PC-3 (cell line): ENCODE measurements at regions not wholly inside any gene's neighbourhood (a gene's known extent, or its start where the extent isn't known, plus 50 kb on each side); places are given as distances from the start of the nearest gene placed in this dataset.
A peak's percentile ranks its signal among the peaks of the same experiment; 100 is the strongest.

Source experiments
- ATAC-seq: fragments of 200-7000 bp; cut with Tn5 transposase; 2 replicates; pipeline ENCODE4 v1.9.1; 2020; ENCODE audit warnings: mild to moderate bottlenecking, moderate library complexity
- BruUV-seq: library from RNA; stranded (reverse); fragments of 400-500 nt; replicated peaks from 2 replicates; lab custom pipeline; 2021; lab: Mats Ljungman, UMichigan
- CTCF ChIA-PET: fragments of 300-600 bp; sonication (Branson Sonifier 250); formaldehyde crosslinking; loops from one replicate; lab custom pipeline; 2022; ENCODE audit warnings: antibody characterized with exemption; lab: Charles Lee
- POLR2A ChIA-PET: fragments of 300-600 bp; sonication (Branson Sonifier 250); formaldehyde crosslinking; loops from one replicate; lab custom pipeline; 2022; ENCODE audit warnings: antibody characterized with exemption; ENCODE audit not compliant: unreplicated experiment; lab: Charles Lee
- DNase-seq: peaks from one replicate; pipeline ENCODE4 v3.0.0-alpha.2; 2015
- H2AFZ ChIP-seq: fragments of 300-600 bp; sonication (generic); 2 replicates; pipeline ENCODE4 v1.6.0; 2016; ENCODE audit warnings: antibody characterized with exemption, low read length
- H3F3A ChIP-seq: fragments of 300-600 bp; sonication (generic); one replicate; pipeline ENCODE4 v1.6.0; 2017; ENCODE audit warnings: antibody characterized with exemption, low read length, control low read depth, mild to moderate bottlenecking; ENCODE audit not compliant: unreplicated experiment
- H3K27ac ChIP-seq: fragments of 300-600 bp; sonication (generic); 2 replicates; pipeline ENCODE4 v1.5.1; 2016; ENCODE audit warnings: mild to moderate bottlenecking, low read length
- H3K27me3 ChIP-seq: fragments of 300-600 bp; sonication (generic); 2 replicates; pipeline ENCODE4 v1.6.1; 2016; ENCODE audit warnings: low read length, mixed read lengths
- H3K36me3 ChIP-seq: fragments of 300-600 bp; sonication (generic); 2 replicates; pipeline ENCODE4 v1.6.1; 2016; ENCODE audit warnings: low read depth, mixed run types, low read length, mixed read lengths
- H3K4me1 ChIP-seq: fragments of 300-600 bp; sonication (generic); 2 replicates; pipeline ENCODE4 v1.5.1; 2016; ENCODE audit warnings: low read length; ENCODE audit not compliant: insufficient read depth
- H3K4me2 ChIP-seq: fragments of 300-600 bp; sonication (generic); 2 replicates; pipeline ENCODE4 v1.6.0; 2016; ENCODE audit warnings: low read length
- H3K4me3 ChIP-seq: fragments of 300-600 bp; sonication (generic); 2 replicates; pipeline ENCODE4 v1.5.1; 2016; ENCODE audit warnings: mild to moderate bottlenecking, low read length, mixed read lengths
- H3K79me2 ChIP-seq: fragments of 300-600 bp; sonication (generic); 2 replicates; pipeline ENCODE4 v1.6.1; 2017; ENCODE audit warnings: low read length, mixed read lengths
- H3K9ac ChIP-seq: fragments of 300-600 bp; sonication (generic); 2 replicates; pipeline ENCODE4 v1.6.0; 2016; ENCODE audit warnings: mild to moderate bottlenecking, low read length
- H3K9me2 ChIP-seq: fragments of 300-600 bp; sonication (generic); replicated peaks from 2 replicates; pipeline ENCODE4 v1.6.1; 2016; ENCODE audit warnings: mixed run types, low read length, mixed read lengths
- H3K9me3 ChIP-seq: fragments of 300-600 bp; sonication (generic); 2 replicates; pipeline ENCODE4 v1.6.1; 2016; ENCODE audit warnings: low read length, mixed read lengths
- H4K20me1 ChIP-seq: fragments of 300-600 bp; sonication (generic); 2 replicates; pipeline ENCODE4 v1.6.1; 2016; ENCODE audit warnings: low read length, mixed read lengths
- EZH2 ChIP-seq: fragments of 300-600 bp; sonication (generic); IDR thresholded peaks from one replicate; pipeline ENCODE4 v1.6.1; 2017; ENCODE audit warnings: antibody characterized with exemption, mild to moderate bottlenecking, low read length; ENCODE audit not compliant: unreplicated experiment
- EZH2phosphoT487 ChIP-seq: fragments of 300-600 bp; sonication (generic); IDR thresholded peaks from 2 replicates; pipeline ENCODE4 v1.6.1; 2018; ENCODE audit warnings: mild to moderate bottlenecking, antibody characterized with exemption, low read length, borderline replicate concordance
- intact Hi-C: fragments of 100-400 bp; cut with micrococcal nuclease; formaldehyde crosslinking; loops from 2 replicates; pipeline ENCODE4 v1.9.0; 2023
- TF ChIP-seq, protein P1 (sequence below): fragments of 300-600 bp; sonication (generic); conservative IDR thresholded peaks from 2 replicates; pipeline ENCODE4 v1.5.1; 2017; ENCODE audit warnings: antibody characterized with exemption, low read depth, mild to moderate bottlenecking, low read length

DNA sequence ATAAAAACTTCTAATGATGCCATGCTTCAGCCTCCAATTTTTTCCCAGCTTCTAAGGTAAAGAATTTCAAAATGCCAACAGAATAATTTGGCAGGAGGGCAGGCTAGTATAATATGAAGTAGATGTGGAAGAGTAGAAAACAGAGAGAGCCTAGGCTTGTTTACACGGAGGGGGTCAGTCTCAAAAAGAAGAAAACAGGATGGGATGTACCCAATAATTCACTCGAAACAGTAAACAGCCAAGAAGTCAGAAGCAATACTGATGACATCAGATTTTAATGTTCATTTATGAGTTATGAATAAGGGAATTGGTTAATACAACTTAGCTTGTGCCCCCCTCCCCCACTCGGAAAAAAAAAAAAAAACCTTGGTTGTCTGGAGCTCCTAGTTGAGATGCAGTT, 422.5 kb downstream of the FOXO1 start:
- Histone ChIP-seq H3K4me2 (no peak overlapping the region), H3K4me1 (no peaks in the 10 kb centered on the region; the same call in 1 of the 2 replicates), H3K79me2 (no peaks in the 10 kb centered on the region), H4K20me1 (no peaks in the 10 kb centered on the region), H3F3A (no peaks in the 10 kb centered on the region), H3K9ac (no peak overlapping the region), H3K9me2 (no peaks in the 10 kb centered on the region), H3K9me3 (no peaks in the 10 kb centered on the region), H2AFZ (no peak overlapping the region), H3K27me3 (no peaks in the 10 kb centered on the region), H3K36me3 (no peaks in the 10 kb centered on the region), H3K4me3 (no peak overlapping the region), H3K27ac (no peak overlapping the region)
- intact Hi-C loops: no loop called here
- POLR2A ChIA-PET: no interaction called here
- CTCF ChIA-PET: no interaction called here
- DNase-seq (no peak), ATAC-seq (no peak)
- BruUV-seq: no TSS peak
- TF ChIP-seq, protein P1, sequence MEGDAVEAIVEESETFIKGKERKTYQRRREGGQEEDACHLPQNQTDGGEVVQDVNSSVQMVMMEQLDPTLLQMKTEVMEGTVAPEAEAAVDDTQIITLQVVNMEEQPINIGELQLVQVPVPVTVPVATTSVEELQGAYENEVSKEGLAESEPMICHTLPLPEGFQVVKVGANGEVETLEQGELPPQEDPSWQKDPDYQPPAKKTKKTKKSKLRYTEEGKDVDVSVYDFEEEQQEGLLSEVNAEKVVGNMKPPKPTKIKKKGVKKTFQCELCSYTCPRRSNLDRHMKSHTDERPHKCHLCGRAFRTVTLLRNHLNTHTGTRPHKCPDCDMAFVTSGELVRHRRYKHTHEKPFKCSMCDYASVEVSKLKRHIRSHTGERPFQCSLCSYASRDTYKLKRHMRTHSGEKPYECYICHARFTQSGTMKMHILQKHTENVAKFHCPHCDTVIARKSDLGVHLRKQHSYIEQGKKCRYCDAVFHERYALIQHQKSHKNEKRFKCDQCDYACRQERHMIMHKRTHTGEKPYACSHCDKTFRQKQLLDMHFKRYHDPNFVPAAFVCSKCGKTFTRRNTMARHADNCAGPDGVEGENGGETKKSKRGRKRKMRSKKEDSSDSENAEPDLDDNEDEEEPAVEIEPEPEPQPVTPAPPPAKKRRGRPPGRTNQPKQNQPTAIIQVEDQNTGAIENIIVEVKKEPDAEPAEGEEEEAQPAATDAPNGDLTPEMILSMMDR: no peak
- no peak for TF ChIP-seq EZH2phosphoT487
- no peak for TF ChIP-seq EZH2

- ATAC-seq (no peak), DNase-seq (no peak)
- Histone ChIP-seq H3K36me3 (no peaks in the 10 kb centered on the region), H3K4me3 (no peak overlapping the region), H3K9ac (no peak overlapping the region), H3K9me2 (no peaks in the 10 kb centered on the region), H3K9me3 (no peaks in the 10 kb centered on the region), H3K27me3 (no peaks in the 10 kb centered on the region), H3K27ac (no peak overlapping the region), H4K20me1 (no peaks in the 10 kb centered on the region), H3F3A (no peaks in the 10 kb centered on the region), H3K4me2 (no peak overlapping the region), H3K4me1 (no peaks in the 10 kb centered on the region; the same call in 1 of the 2 replicates), H2AFZ (no peak overlapping the region), H3K79me2 (no peaks in the 10 kb centered on the region)
- intact Hi-C loops: no loop called here
- CTCF ChIA-PET: no interaction called here
- POLR2A ChIA-PET: interaction anchor here (0.6 kb wide), 1 partner anchor 512 kb away, joined by 4 read pairs; no protein-coding TSS in a partner anchor
- TF ChIP-seq, protein P1: no peak
- TF ChIP-seq EZH2: no peak
- no peak for TF ChIP-seq EZH2phosphoT487
- no TSS peak for BruUV-seq
Observed at GRCh38 chr13:40245567-40245966, 420.9 kb downstream of the FOXO1 start.

- Histone ChIP-seq H3K27me3 (no peaks in the 10 kb centered on the region), H3K9me3 (no peaks in the 10 kb centered on the region), H3K4me1 (no peaks in the 10 kb centered on the region; the same call in 1 of the 2 replicates), H4K20me1 (no peaks in the 10 kb centered on the region), H3K9ac (no peak overlapping the region), H3K4me2 (no peak overlapping the region), H3K4me3 (no peak overlapping the region), H3K27ac (no peak overlapping the region), H3K36me3 (no peaks in the 10 kb centered on the region), H2AFZ (no peak overlapping the region), H3F3A (no peaks in the 10 kb centered on the region), H3K79me2 (no peaks in the 10 kb centered on the region), H3K9me2 (no peaks in the 10 kb centered on the region)
- ATAC-seq (no peak), DNase-seq (peak; percentile 22)
- intact Hi-C loops: no loop called here
- TF ChIP-seq EZH2 (no peak), EZH2phosphoT487 (no peak)
- TF ChIP-seq, protein P1: no peak
- no TSS peak for BruUV-seq
- ChIA-PET CTCF (no interaction called here), POLR2A (no interaction called here)
Observed at GRCh38 chr13:40247845-40248244, 418.6 kb downstream of the FOXO1 start.
